SK-N-MC (cell line): ENCODE measurements at regions not wholly inside any gene's neighbourhood (a gene's known extent, or its start where the extent isn't known, plus 50 kb on each side); places are given as distances from the start of the nearest gene placed in this dataset.
"Not testable (repeated sequence)": the region's sequence is repeated elsewhere in the genome, so short reads cannot be mapped to it uniquely, and the experiment has no call there.

Experiments
- DNase-seq: peaks from one replicate; pipeline ENCODE4 v3.0.0-alpha.2; 2011; ENCODE audit warnings: low read depth, low spot score
- H3K27ac ChIP-seq: fragments of 200-600 bp; sonication (generic); 2 replicates; pipeline ENCODE4 v1.5.1; 2016; ENCODE audit warnings: mixed run types
- H3K36me3 ChIP-seq: fragments of 200-600 bp; sonication (generic); 2 replicates; pipeline ENCODE4 v1.6.1; 2017; ENCODE audit warnings: antibody characterized with exemption, low read length, mixed read lengths; ENCODE audit not compliant: insufficient read depth
- H3K4me3 ChIP-seq: fragments of 200-600 bp; sonication (generic); 2 replicates; pipeline ENCODE4 v1.5.1; 2016
- H3K9ac ChIP-seq: fragments of 200-600 bp; sonication (generic); 2 replicates; pipeline ENCODE4 v1.8.0; 2017; ENCODE audit warnings: mixed run types, mixed read lengths; ENCODE audit not compliant: insufficient read length
- H3K9me3 ChIP-seq: fragments of 200-600 bp; sonication (generic); 2 replicates; pipeline ENCODE4 v1.6.1; 2017; ENCODE audit warnings: low read depth, mild to moderate bottlenecking, antibody characterized with exemption, low read length, moderate library complexity, mixed read lengths
- EZH2 ChIP-seq: fragments of 200-600 bp; sonication (generic); IDR thresholded peaks from one replicate; pipeline ENCODE4 v1.6.1; 2017; ENCODE audit warnings: antibody characterized with exemption
- FOXP2 ChIP-seq: optimal IDR thresholded peaks from 2 replicates; pipeline ENCODE3; 2011; ENCODE audit warnings: mild to moderate bottlenecking, moderate library complexity; ENCODE audit not compliant: insufficient read depth; ENCODE audit errors: extremely low read length, control extremely low read depth
- POLR2AphosphoS5 ChIP-seq: IDR thresholded peaks from 2 replicates; pipeline ENCODE4 v1.6.1; 2012; ENCODE audit warnings: mild to moderate bottlenecking, low read depth, low read length, borderline replicate concordance

GRCh38 chr7:125065546-125065945 is 135.9 kb upstream of the POT1 start:
- Histone ChIP-seq H3K4me3 (no peak overlapping the region), H3K9me3 (no peaks in the 10 kb centered on the region), H3K36me3 (no peaks in the 10 kb centered on the region), H3K9ac (no peak overlapping the region), H3K27ac (no peak overlapping the region)
- DNase-seq: no peak
- TF ChIP-seq EZH2 (no peak), FOXP2 (no peak), POLR2AphosphoS5 (no peak)

DNA sequence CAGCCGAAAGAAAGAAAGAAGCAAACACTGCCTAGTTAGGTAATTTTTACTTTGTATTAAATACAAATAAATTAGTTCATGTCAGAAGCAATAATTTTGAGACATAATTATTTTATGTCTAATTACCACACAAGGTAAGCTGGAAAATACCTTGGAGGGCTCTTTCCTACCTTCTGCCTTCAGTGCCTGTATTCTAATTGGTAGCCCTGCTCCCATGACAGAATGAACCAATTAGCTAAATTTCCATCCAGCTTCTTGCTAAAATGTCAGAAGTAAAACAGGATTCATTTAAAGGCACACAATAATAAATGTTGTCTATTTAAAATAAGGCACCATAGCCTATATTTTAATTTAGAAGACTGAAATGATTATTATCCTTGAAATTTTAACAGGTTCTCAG is 135.4 kb upstream of the POT1 start:
- Histone ChIP-seq H3K36me3 (no peaks in the 10 kb centered on the region), H3K27ac (no peak overlapping the region), H3K9ac (no peak overlapping the region), H3K4me3 (no peak overlapping the region), H3K9me3 (no peaks in the 10 kb centered on the region)
- no peak for DNase-seq
- TF ChIP-seq EZH2 (no peak), POLR2AphosphoS5 (no peak)

DNA sequence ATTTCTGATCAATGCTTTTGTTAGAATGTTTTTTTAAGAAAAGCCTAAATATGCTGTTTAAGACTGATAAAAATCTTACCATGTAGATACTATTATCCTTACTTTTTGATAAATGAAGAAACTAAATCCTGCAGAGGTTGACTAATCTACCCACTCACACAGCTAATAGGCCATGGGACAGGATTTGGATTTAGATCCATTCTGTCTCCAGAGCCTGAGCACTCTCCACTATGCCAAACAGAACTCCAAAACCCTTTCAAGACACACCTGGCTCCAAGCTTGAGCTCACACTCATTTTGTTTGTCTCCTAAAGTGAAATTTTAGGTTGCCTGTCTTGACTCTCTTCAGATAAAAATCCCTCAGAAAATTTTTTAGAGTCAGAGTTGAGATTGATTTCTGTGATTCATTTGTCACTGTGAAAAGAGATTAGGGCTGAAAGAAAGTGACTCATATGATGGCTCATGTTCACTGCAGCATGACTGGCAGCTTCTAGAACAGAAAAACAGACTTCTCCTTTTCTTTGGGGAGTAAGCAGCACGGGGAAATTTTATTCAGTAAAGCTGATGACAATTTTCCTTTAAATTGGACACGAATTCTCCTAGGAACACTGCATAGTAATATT is 132.3 kb upstream of the POT1 start:
- no peak for TF ChIP-seq POLR2AphosphoS5
- TF ChIP-seq EZH2: no peak
- TF ChIP-seq FOXP2: no peak
- no peak overlapping the region for H3K4me3 ChIP-seq
- H3K36me3 ChIP-seq: no peaks in the 10 kb centered on the region
- DNase-seq: no peak
- no peak overlapping the region for H3K27ac ChIP-seq
- H3K9me3 ChIP-seq: no peaks in the 10 kb centered on the region
- no peak overlapping the region for H3K9ac ChIP-seq

DNA sequence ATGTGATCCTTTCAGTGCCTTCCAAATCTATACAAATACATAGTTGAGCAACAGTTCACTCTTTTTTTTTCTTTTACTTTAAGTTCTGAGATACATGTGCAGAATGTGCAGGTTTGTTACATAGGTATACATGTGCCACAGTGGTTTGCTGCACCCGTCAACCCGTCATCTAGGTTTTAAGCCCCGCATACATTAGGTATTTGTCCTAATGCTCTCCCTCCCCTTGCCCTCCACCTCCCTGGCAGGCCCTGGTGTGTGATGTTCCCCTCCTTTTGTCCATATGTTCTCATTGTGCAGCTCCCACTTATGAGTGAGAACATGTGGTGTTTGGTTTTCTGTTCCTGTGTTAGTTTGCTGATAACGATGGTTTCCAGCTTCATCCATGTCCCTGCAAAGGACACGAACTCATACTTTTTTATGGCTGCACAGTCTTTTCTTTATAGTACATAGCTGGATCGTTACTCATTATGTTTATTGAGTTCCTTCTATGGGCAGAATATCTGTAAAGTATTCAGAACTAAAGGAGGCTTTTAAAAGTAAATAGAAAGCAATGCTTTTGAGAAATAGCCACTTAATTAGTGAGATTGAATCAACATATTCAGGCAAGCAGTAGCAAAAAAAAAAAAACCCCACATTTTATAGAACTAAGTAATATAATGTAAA is 131.6 kb upstream of the POT1 start:
- DNase-seq, H3K4me3 ChIP-seq, H3K9ac ChIP-seq, H3K9me3 ChIP-seq, H3K36me3 ChIP-seq, H3K27ac ChIP-seq: not testable (repeated sequence)

DNA sequence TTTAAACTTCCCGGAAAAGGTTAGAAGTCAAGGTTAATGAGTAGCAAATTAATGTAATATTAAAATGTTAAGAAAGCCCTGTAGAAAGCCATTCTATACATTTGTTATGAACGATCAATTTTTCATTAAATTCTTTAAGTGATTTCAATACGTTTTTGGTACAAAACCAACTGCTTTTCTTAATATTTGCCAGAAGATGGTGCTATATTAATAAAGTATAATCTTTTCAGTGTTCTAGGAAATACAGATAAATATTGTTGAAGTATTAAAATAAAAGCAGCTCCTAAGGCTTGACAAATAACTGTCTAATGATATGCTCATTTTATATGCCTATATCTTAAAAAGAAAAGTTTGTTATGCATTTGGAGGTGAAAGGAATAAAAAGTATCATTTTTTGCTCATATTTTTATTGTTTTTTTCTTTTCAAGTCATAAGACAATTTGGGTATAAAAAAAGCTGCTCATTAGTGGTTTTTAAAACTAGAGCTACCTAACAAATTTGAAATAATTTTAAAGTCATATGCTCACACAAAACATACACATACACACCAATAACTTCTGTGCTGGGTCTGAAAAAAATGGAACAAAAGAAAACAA is 130.3 kb upstream of the POT1 start:
- no peak overlapping the region for H3K9ac ChIP-seq
- H3K9me3 ChIP-seq: no peaks in the 10 kb centered on the region
- H3K4me3 ChIP-seq: no peak overlapping the region
- H3K27ac ChIP-seq: no peak overlapping the region; the same call in 1 of the 2 replicates
- TF ChIP-seq FOXP2 (no peak), EZH2 (no peak), POLR2AphosphoS5 (no peak)
- no peaks in the 10 kb centered on the region for H3K36me3 ChIP-seq
- DNase-seq: no peak

DNA sequence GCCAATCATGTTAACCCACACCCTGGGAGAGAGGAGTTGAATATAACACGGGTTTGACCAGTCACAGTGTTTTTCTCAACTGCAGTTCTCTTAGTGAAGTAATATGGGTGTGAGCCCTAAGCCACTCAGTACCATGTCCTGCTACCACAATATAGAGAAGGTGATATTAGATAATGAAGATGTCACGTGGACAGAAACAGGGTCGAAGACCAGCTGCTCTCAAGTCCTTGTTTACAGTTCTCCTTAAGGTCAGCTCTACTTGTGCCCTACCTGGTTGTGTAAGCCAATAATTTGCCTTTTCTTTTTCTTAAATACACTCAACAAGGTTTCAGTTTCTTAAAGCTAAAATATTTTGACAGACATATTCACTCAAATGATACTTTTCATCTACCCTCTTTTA is 128.3 kb upstream of the POT1 start:
- no peak for DNase-seq
- no peak overlapping the region for H3K27ac ChIP-seq
- no peak for TF ChIP-seq POLR2AphosphoS5
- TF ChIP-seq FOXP2: no peak
- no peak for TF ChIP-seq EZH2
- H3K36me3 ChIP-seq: no peaks in the 10 kb centered on the region
- H3K9ac ChIP-seq: no peak overlapping the region
- H3K4me3 ChIP-seq: no peak overlapping the region
- no peaks in the 10 kb centered on the region for H3K9me3 ChIP-seq

- Histone ChIP-seq H3K4me3 (no peak overlapping the region), H3K36me3 (no peaks in the 10 kb centered on the region), H3K9ac (no peak overlapping the region), H3K27ac (no peak overlapping the region), H3K9me3 (no peaks in the 10 kb centered on the region)
- DNase-seq: no peak
- TF ChIP-seq EZH2 (no peak), POLR2AphosphoS5 (no peak), FOXP2 (no peak)
Observed at GRCh38 chr7:125055376-125055775, 125.8 kb upstream of the POT1 start.

DNA sequence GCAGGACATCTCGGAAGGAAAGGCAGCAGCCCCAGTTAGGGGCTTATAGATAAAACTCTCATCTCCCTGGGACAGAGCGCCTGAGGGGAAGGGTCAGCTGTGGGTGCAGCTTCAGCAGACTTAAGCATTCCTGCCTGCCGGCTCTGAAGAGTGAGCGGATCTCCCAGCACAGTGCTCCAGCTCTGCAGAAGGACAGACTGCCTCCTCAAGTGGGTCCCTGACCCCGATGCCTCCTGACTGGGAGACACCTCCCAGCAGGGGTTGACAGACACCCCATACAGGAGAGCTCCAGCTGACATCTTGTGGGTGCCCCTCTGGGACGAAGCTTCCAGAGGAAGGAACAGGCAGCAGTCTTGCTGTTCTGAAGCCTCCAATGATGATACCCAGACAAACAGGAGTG is 117.1 kb upstream of the POT1 start:
- H3K36me3 ChIP-seq: no peaks in the 10 kb centered on the region
- H3K4me3 ChIP-seq: no peak overlapping the region
- no peak overlapping the region for H3K9ac ChIP-seq
- H3K27ac ChIP-seq: no peak overlapping the region
- H3K9me3 ChIP-seq: no peaks in the 10 kb centered on the region
- no peak for DNase-seq
- TF ChIP-seq FOXP2: no peak
- no peak for TF ChIP-seq EZH2
- TF ChIP-seq POLR2AphosphoS5: no peak

DNA sequence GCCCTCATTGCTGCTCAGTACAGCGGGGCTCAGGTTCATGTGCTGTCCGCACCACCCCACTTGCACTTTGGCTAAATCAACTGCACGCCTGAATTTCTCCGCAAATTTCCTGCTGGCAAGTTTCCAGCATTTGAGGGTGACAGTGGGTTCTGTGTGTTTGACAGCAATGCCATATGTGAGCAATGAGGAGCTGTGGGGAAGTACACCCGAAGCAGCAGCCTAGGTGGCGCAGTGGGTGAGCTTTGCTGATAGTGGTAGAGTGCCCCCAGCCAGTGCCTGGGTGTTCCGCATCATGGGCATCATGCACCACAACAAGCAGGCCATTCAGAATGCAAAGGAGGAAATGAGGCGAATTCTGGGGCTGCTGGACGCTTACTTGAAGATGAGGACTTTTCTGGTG is 103.9 kb upstream of the POT1 start:
- Histone ChIP-seq H3K9ac (no peak overlapping the region), H3K4me3 (no peak overlapping the region), H3K27ac (no peak overlapping the region), H3K36me3 (no peaks in the 10 kb centered on the region), H3K9me3 (no peaks in the 10 kb centered on the region)
- no peak for TF ChIP-seq POLR2AphosphoS5
- TF ChIP-seq EZH2: no peak
- TF ChIP-seq FOXP2: no peak
- no peak for DNase-seq

DNA sequence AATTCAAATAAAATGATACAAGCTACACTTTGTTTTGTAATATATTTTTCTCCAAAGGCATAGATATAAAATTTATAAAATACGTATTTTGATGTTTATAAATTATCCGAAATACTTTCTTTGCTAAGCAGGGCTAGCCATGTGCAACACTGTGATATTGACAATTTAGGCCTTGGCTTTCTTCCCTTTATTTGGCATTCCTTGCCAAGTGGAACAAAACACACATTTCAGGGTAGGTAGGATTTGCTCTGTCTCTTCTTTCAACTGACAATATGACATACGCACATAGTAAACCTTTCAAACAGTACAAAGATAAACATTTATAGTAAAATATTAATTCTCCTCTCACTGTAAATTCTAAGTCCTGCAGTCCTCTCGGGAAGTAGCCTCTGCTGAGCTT is 103.3 kb upstream of the POT1 start:
- Histone ChIP-seq H3K9ac (no peak overlapping the region), H3K27ac (no peak overlapping the region), H3K9me3 (no peaks in the 10 kb centered on the region), H3K4me3 (no peak overlapping the region), H3K36me3 (no peaks in the 10 kb centered on the region)
- no peak for DNase-seq
- TF ChIP-seq EZH2: no peak
- no peak for TF ChIP-seq FOXP2
- TF ChIP-seq POLR2AphosphoS5: no peak
